ENCODE measurements at regions not wholly inside any gene's neighbourhood (a gene's known extent, or its start where the extent isn't known, plus 50 kb on each side); places are given as distances from the start of the nearest gene placed in this dataset.

- H3K9me3 ChIP-seq (ENCODE audit: control insufficient read depth in 1 of 2, insufficient read depth in 1 of 2, low read depth in 1 of 2, low read length in 2 of 2), result no peaks in the 10 kb centered on the region
- intact Hi-C loops (cut with micrococcal nuclease), result no loop called here
- H2AFZ ChIP-seq (ENCODE audit: low read depth, low read length, poor library complexity, severe bottlenecking), result no peak overlapping the region
- H3K27ac ChIP-seq (ENCODE audit: low read depth, low read length), result no peak overlapping the region
- H3K9ac ChIP-seq (ENCODE audit: low read length), result no peak overlapping the region
- no peak overlapping the region for H3K4me2 ChIP-seq (ENCODE audit: low read length)
- no peaks in the 10 kb centered on the region for H3K36me3 ChIP-seq (ENCODE audit: control insufficient read depth in 1 of 2, insufficient read depth in 2 of 2, low read length in 2 of 2)
- BruUV-seq (replicated peaks), result no TSS peak
- DNase-seq (ENCODE audit: low read depth, low spot score) (no peak), ATAC-seq (no peak)
- no peaks in the 10 kb centered on the region for H4K20me1 ChIP-seq (ENCODE audit: insufficient read depth)
- POLR2A ChIA-PET, result no interaction called here
- RAD21 ChIA-PET (ENCODE audit: low non-redundant PET in 1 of 2, low total read pairs in 2 of 2, uncharacterized antibody in 2 of 2, unreplicated experiment in 2 of 2), result no interaction called here
- H3K79me2 ChIP-seq (ENCODE audit: insufficient read depth, low read length), result no peaks in the 10 kb centered on the region
- CTCF ChIA-PET, result no interaction called here
- no peaks in the 10 kb centered on the region for H3K4me1 ChIP-seq (ENCODE audit: control insufficient read depth in 1 of 2, insufficient read depth in 2 of 2, low read length in 2 of 2)
- H3K9me2 ChIP-seq (ENCODE audit: insufficient read depth), result no peaks in the 10 kb centered on the region
- no peak overlapping the region for H3K4me3 ChIP-seq (replicated peaks in 1 of 2; ENCODE audit: low read depth in 1 of 2, low read length in 2 of 2)
- peaks cover 3% of the 10 kb centered on the region for H3K27me3 ChIP-seq (ENCODE audit: insufficient read depth, low read length)
- TF ChIP-seq SP1 (IDR thresholded peaks at IDR 0.05; ENCODE audit: low read depth) (no peak), REST (IDR thresholded peaks at IDR 0.05; ENCODE audit: low read depth) (no peak), POLR2A (IDR thresholded peaks at IDR 0.05; ENCODE audit: borderline replicate concordance, extremely low read depth, insufficient read depth, insufficient read length) (no peak), SIN3A (IDR thresholded peaks at IDR 0.05; ENCODE audit: low read depth) (no peak), MAX (IDR thresholded peaks at IDR 0.05) (no peak), YY1 (IDR thresholded peaks at IDR 0.05; ENCODE audit: extremely low read depth, insufficient replicate concordance, low read depth, low read length) (no peak), CTCF (IDR thresholded peaks at IDR 0.05 in 2 of 3, conservative IDR thresholded peaks at IDR 0.05 in 1 of 3; ENCODE audit: borderline replicate concordance in 1 of 3, insufficient read depth in 1 of 3, low read depth in 2 of 3, low read length in 2 of 3) (no peak), ATF3 (IDR thresholded peaks at IDR 0.05) (no peak), CBX3 (IDR thresholded peaks at IDR 0.05; ENCODE audit: low read depth) (no peak), EZH2phosphoT487 (IDR thresholded peaks at IDR 0.05; ENCODE audit: borderline replicate concordance) (no peak), ZFX (IDR thresholded peaks at IDR 0.05) (no peak), EGR1 (IDR thresholded peaks at IDR 0.05; ENCODE audit: low read depth) (no peak), CEBPB (IDR thresholded peaks at IDR 0.05; ENCODE audit: low read depth) (no peak)
These were observed 255.1 kb downstream of the EIPR1 start for GRCh38 chr2:3122525-3122924.

All from HCT116 (cell line).